Liver (tissue), 8 donors: ENCODE measurements at regions not wholly inside any gene's neighbourhood (a gene's known extent, or its start where the extent isn't known, plus 50 kb on each side); places are given as distances from the start of the nearest gene placed in this dataset.

Experiments
- DNase-seq: peaks from one replicate; pipeline ENCODE4 v3.0.0-alpha.2; 2017; ENCODE audit warnings: low spot score
- H3K27ac ChIP-seq, 2 donors: one replicate each; pipeline ENCODE4 v1.7.0; 2013; ENCODE audit warnings: inconsistent platforms in 2 of 2, low read length in 2 of 2, control low read depth in 1 of 2, low read depth in 1 of 2, mild to moderate bottlenecking in 1 of 2
- H3K27me3 ChIP-seq, 4 donors: one replicate each; pipeline versions ENCODE4 v1.6.1 to v1.7.0; 2013; ENCODE audit warnings: low read length in 3 of 4, inconsistent platforms in 1 of 4, mild to moderate bottlenecking in 1 of 4, moderate library complexity in 1 of 4; ENCODE audit not compliant: control insufficient read depth in 4 of 4, insufficient read depth in 4 of 4
- H3K36me3 ChIP-seq, 4 donors: one replicate each; pipeline versions ENCODE4 v1.6.1 to v1.7.0; 2013; ENCODE audit warnings: low read length in 3 of 4, mild to moderate bottlenecking in 3 of 4, low read depth in 1 of 4, moderate library complexity in 1 of 4; ENCODE audit not compliant: control insufficient read depth in 4 of 4, insufficient read depth in 3 of 4
- H3K4me1 ChIP-seq, 4 donors: one replicate each; pipeline versions ENCODE4 v1.6.1 to v1.7.0; 2013; ENCODE audit warnings: low read length in 3 of 4, mild to moderate bottlenecking in 3 of 4, moderate library complexity in 1 of 4; ENCODE audit not compliant: control insufficient read depth in 4 of 4, insufficient read depth in 4 of 4
- H3K4me3 ChIP-seq, 3 donors: one replicate each; pipeline versions ENCODE4 v1.6.1 to v1.7.0; 2013; ENCODE audit warnings: low read length in 3 of 3, control low read depth in 1 of 3, low read depth in 1 of 3, mild to moderate bottlenecking in 1 of 3
- H3K9ac ChIP-seq, 2 donors: one replicate each; pipeline ENCODE4 v1.7.0; 2013; ENCODE audit warnings: low read length in 2 of 2, mild to moderate bottlenecking in 2 of 2, moderate library complexity in 2 of 2, control low read depth in 1 of 2, low read depth in 1 of 2
- H3K9me3 ChIP-seq, 4 donors: one replicate each; pipeline versions ENCODE4 v1.6.1 to v1.7.0; 2013; ENCODE audit warnings: low read length in 3 of 4; ENCODE audit not compliant: control insufficient read depth in 4 of 4
- EGR1 ChIP-seq, 2 donors: IDR thresholded peaks; 2 replicates each; pipeline ENCODE4 v1.6.1; 2016 to 2018; ENCODE audit warnings: antibody characterized with exemption in 2 of 2, low read depth in 2 of 2
- GABPA ChIP-seq, 2 donors: IDR thresholded peaks in 1 of 2; conservative IDR thresholded peaks in 1 of 2; 2 replicates each; pipeline ENCODE4 v1.6.1; 2016; ENCODE audit warnings: antibody characterized with exemption in 2 of 2, mild to moderate bottlenecking in 1 of 2, moderate library complexity in 1 of 2
- HNF4A ChIP-seq, 2 donors: conservative IDR thresholded peaks; 2 replicates each; pipeline ENCODE4 v1.6.1; 2016; ENCODE audit warnings: antibody characterized with exemption in 2 of 2, mild to moderate bottlenecking in 2 of 2
- JUND ChIP-seq, 2 donors: IDR thresholded peaks; 2 replicates each; pipeline ENCODE4 v1.6.1; 2016; ENCODE audit warnings: antibody characterized with exemption in 2 of 2
- NR2F2 ChIP-seq: IDR thresholded peaks from 2 replicates; pipeline ENCODE4 v1.6.1; 2016; ENCODE audit warnings: antibody characterized with exemption
- RAD21 ChIP-seq, 2 donors: IDR thresholded peaks; 2 replicates each; pipeline ENCODE4 v1.6.1; 2016; ENCODE audit warnings: antibody characterized with exemption in 2 of 2, mild to moderate bottlenecking in 2 of 2
- RXRA ChIP-seq, 2 donors: IDR thresholded peaks; 2 replicates each; pipeline ENCODE4 v1.6.1; 2017 to 2018; ENCODE audit warnings: antibody characterized with exemption in 2 of 2, mild to moderate bottlenecking in 1 of 2
- TAF1 ChIP-seq: conservative IDR thresholded peaks from 2 replicates; pipeline ENCODE4 v1.6.1; 2016; ENCODE audit warnings: antibody characterized with exemption, mild to moderate bottlenecking
- YY1 ChIP-seq: IDR thresholded peaks from 2 replicates; pipeline ENCODE4 v1.6.1; 2016; ENCODE audit warnings: antibody characterized with exemption, mild to moderate bottlenecking
- WGBS: extraction: QIAGEN DNeasy Blood & Tissue Kit; methylation state at CpG from one replicate; pipeline ENCODE4 v1.1.7; 2013; 5-methylcytosine and 5-hydroxymethylcytosine counted together
- TF ChIP-seq, protein P1 (sequence below): IDR thresholded peaks from 2 replicates; pipeline ENCODE4 v1.6.1; 2016; ENCODE audit warnings: antibody characterized with exemption
- TF ChIP-seq, protein P2 (sequence below): fragments of 150-350 bp; IDR thresholded peaks from 2 replicates; pipeline ENCODE4 v1.5.1; 2017; ENCODE audit warnings: improper control_type of control experiment, low read depth, low read length; ENCODE audit not compliant: missing input control
- TF ChIP-seq, protein P3 (sequence below): IDR thresholded peaks from 2 replicates; pipeline ENCODE4 v1.6.1; 2016; ENCODE audit warnings: antibody characterized with exemption
- donor health status: healthy.
- donor health status: healthy.
- donor health status: healthy.
- donor health status: healthy.
- donor health status: healthy.

DNA sequence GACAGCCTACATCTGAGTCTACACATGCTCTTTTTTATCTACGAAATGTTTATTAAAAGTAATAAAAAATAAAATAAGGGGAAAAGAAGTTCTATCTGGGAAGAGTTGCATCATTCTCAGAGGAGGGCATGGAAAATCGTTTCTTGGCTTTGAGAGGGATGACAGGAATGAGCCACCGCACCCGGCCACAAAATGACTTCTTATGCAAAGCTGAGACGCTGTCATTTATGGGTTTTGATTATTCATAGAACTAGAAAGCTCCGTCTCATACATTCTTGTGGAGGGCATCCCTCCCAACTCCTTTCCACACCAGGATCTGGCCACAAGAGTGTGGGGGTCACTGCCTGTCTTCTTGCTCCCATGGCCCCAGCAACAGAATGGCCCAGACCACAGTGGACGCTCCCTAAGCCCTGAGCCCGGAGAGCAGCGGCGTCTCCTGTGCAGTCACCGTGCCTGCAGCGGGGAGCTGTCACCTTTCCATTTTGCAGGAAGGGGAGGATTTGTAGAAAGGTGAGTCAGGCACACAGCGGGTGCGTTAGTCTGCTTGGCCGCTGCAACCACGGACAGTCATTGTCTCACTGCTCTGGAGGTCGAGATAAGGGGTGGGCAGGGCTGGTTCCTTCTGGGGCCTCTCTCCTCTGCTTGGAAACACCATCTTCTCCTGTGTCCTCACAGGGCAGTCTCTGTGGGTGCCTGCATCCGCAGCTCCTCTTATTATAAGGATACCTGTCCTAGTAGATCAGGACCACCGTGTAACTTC, 1388.7 kb downstream of the BRD1 start (continued):
- TF ChIP-seq EGR1 (IDR thresholded peaks at IDR 0.05; ENCODE audit: low read depth in 2 of 2) (no peak), NR2F2 (no peak)

DNA sequence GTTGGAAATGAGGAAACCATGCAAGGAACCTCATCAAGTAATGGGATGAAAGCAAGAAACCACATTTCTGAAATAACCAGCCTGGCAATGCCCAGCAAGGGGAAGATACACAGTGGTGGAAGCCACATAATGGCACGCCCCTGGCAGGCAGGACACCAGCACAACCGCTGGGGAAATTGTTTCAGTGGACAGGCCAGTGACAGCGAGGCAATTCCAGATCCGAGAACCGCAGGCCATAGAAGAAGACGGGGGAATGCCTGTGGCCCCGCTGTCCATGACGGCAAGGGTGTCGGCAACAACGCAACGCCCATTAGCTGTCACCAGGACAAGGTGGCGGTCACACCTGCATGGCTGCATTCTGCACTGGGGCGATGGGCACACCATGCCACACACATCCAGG, 1389.6 kb downstream of the BRD1 start:
- no peak for DNase-seq
- H3K27me3 ChIP-seq = peaks cover 0 to 6% (median under 1%) of the 10 kb centered on the region in 4 donors
- H3K4me1 ChIP-seq = no peaks in the 10 kb centered on the region
- H3K4me3 ChIP-seq = no peak overlapping the region
- TF ChIP-seq GABPA (IDR thresholded peaks at IDR 0.05 in 1 of 2, conservative IDR thresholded peaks at IDR 0.05 in 1 of 2) (no peak), HNF4A (conservative IDR thresholded peaks at IDR 0.05) (no peak), RXRA (IDR thresholded peaks at IDR 0.05) (no peak), JUND (IDR thresholded peaks at IDR 0.05) (no peak)
- TF ChIP-seq, protein P1, sequence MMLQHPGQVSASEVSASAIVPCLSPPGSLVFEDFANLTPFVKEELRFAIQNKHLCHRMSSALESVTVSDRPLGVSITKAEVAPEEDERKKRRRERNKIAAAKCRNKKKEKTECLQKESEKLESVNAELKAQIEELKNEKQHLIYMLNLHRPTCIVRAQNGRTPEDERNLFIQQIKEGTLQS = no peak
- TF ChIP-seq, protein P2, sequence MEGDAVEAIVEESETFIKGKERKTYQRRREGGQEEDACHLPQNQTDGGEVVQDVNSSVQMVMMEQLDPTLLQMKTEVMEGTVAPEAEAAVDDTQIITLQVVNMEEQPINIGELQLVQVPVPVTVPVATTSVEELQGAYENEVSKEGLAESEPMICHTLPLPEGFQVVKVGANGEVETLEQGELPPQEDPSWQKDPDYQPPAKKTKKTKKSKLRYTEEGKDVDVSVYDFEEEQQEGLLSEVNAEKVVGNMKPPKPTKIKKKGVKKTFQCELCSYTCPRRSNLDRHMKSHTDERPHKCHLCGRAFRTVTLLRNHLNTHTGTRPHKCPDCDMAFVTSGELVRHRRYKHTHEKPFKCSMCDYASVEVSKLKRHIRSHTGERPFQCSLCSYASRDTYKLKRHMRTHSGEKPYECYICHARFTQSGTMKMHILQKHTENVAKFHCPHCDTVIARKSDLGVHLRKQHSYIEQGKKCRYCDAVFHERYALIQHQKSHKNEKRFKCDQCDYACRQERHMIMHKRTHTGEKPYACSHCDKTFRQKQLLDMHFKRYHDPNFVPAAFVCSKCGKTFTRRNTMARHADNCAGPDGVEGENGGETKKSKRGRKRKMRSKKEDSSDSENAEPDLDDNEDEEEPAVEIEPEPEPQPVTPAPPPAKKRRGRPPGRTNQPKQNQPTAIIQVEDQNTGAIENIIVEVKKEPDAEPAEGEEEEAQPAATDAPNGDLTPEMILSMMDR = no peak
- TF ChIP-seq, protein P3, sequence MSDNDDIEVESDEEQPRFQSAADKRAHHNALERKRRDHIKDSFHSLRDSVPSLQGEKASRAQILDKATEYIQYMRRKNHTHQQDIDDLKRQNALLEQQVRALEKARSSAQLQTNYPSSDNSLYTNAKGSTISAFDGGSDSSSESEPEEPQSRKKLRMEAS = no peak
- no peaks in the 10 kb centered on the region for H3K9me3 ChIP-seq
- no peaks in the 10 kb centered on the region for H3K36me3 ChIP-seq
- 86% methylated on average over 13 of the region's 13 CpGs for WGBS
- no peak overlapping the region for H3K27ac ChIP-seq
- no peak overlapping the region for H3K9ac ChIP-seq

DNA sequence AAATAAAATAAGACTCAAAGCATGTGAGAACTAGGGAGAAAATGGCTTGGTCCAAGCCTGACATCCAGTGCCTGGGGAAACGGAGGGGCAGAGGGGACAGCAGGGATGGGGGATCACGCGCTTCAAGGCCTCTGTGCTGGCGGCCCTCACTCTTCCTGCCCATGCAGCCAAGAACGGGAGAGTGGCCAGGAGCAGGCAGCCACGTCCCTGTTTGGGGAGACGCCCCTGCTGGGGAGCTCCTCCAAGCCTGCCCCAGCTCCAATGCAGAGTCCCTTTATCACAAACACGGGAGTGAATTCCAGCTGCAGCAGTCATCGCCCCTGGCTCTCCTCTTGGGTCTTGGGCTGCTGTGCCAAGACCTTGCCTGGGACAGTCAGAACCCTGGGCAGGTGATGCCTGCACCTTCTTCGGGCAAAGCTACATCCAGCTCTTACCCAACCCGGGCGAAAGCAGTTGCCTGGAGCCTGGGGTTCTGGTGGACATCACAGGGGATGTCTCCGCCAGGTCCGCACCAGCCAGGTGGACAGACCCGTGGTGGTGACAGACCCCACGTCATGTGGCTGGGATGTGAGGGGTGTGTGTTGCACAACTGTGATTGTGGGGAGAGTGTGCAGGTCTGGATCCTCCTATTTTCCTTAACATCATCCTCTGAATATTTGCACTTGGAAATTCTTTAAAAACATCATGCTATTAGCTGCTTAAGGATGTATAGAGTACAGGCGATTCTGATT, 1391.3 kb downstream of the BRD1 start:
- TF ChIP-seq, protein P2 = no peak
- TF ChIP-seq TAF1 = no peak
- TF ChIP-seq NR2F2 = no peak
- no peak for TF ChIP-seq HNF4A (conservative IDR thresholded peaks at IDR 0.05)
- TF ChIP-seq YY1 = no peak
- TF ChIP-seq EGR1 (IDR thresholded peaks at IDR 0.05; ENCODE audit: low read depth in 2 of 2) = no peak
- TF ChIP-seq RAD21 (IDR thresholded peaks at IDR 0.05) = no peak
- no peak for TF ChIP-seq RXRA (IDR thresholded peaks at IDR 0.05)
- 77% methylated on average over 17 of the region's 17 CpGs for WGBS
- H3K27ac ChIP-seq = no peak overlapping the region
- H3K9me3 ChIP-seq = no peaks in the 10 kb centered on the region
- H3K9ac ChIP-seq = no peak overlapping the region
- no peak for DNase-seq
- peaks cover 0 to 6% (median 0%) of the 10 kb centered on the region in 4 donors for H3K27me3 ChIP-seq
- H3K36me3 ChIP-seq = no peaks in the 10 kb centered on the region
- H3K4me3 ChIP-seq = no peak overlapping the region
- H3K4me1 ChIP-seq = no peaks in the 10 kb centered on the region
